ENCODE measurements at regions not wholly inside any gene's neighbourhood (a gene's known extent, or its start where the extent isn't known, plus 50 kb on each side); places are given as distances from the start of the nearest gene placed in this dataset.

DNA sequence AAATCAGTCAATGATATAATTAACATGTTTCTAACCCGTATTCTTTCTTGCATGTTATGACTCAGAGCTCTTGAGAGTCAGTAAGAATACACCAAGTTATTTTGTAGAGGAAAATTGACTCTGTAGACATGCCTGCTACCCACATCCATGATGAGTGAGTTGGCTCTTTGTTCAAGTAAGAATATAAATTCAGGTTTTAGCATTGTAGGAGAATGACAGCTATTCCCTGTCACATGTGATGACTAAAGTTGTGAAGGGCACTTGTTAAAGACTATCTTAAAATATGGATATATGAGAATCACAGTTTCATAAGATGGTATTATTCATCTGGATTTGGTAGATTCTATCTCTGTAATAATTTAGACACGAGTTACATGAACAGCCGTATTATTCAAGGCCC lies 209.1 kb downstream of the CCDC59 start:
- DNase-seq = no peak

DNA sequence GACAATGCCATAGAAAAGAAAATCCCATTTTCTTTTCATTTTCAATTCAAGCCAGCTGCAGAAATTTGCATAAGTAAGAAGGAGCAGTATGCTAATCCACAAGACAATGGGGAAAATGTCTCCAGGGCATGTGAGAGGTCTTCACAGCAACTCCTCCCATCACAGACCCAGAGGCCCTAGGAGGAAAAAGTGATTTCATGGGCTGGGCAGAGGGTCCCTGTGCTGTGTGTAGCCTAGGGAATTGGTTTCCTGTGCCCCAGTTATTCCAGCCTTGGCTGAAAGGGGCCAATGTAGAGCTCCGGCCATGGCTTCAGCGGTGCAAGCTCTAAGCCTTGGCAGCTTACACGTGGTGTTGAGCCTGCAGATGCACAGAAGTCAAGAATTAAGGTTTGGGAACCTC lies 211.4 kb downstream of the CCDC59 start:
- no peak for DNase-seq

DNA sequence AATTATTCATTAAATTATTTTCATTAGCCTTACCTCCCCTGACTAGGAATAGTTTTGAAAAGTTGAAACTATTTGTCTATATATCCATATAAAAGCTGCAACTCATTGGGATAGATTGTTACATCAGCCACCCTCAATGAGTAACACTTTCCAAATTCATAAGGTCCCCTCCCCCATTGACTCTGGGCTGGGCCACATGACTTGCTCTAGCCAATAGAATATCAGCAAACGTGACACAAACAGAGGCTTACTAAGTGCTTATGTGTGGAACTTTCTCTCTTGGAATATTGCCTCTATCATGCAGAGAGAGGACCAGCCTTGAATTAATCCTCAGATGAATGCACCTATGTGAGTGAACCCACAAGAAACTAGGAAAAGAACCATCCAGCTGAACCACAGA lies 213.7 kb downstream of the CCDC59 start:
- no peak for DNase-seq

DNA sequence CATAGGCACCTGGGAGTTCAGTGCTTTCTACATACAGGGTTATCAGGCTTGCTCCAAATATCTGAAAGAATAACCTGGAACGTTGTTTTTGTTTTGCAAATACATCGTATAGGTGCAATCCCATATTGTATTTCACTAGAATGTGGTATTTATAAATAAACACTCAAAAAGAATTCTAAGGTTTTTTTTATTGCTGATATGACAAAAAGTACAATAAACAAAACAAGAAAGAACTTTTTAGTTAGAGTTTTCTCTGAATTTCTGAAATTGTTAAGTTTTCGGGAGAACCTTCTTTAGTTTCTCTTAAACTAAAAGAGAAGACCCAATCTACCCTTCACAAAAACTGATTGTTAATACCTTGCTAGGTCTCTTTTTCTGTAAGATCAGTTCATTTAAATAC lies 225.8 kb downstream of the CCDC59 start:
- DNase-seq = no peak

DNA sequence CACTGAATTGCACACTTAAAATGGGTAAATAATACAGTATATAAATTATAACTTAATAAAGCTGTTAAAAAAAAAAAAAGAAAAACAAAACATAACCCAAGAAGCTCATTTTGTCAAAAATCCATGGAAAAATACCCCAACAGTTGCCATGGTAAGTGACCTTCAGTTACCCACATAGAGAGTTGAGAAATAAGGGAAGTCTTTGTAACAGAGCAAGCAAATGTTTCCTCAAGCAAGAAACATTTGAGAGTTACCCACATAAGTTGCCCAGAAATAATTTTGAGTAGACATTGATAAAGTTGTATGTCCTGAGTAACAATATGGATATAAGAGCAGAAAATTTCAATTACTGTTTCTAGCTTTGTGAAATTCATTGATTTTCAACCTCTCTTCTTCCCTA lies 227.4 kb downstream of the CCDC59 start:
- DNase-seq = no peak

DNA sequence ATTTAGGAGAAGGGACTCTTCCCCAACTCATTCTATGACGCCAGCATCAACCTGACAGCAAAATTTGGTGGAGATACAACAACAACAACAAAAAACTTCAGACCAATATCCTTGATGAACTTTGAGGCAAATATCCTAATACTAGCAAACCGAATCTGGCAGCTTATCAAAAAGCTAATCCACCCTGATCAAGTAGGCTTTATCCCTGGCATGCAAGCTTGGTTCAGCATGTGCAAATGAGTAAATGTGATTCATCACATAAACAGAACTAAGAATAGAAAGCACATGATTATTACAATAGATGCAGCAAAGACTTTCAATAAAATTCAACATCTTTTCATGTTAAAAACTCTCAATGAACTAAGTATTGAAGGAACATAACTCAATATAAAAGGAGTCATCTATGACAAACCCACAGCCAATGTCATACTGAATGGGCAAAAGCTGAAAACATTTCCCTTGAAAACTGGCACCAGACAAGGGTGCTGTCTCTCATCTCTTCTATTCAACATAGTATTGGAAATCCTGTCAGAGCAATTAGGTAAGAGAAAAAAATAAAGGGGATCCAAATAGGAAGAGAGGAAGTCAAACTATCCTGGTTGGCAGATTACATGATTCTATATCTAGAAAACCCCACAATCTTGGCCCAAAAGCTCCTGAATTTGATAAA lies 233.3 kb downstream of the CCDC59 start:
- DNase-seq = no peak

DNA sequence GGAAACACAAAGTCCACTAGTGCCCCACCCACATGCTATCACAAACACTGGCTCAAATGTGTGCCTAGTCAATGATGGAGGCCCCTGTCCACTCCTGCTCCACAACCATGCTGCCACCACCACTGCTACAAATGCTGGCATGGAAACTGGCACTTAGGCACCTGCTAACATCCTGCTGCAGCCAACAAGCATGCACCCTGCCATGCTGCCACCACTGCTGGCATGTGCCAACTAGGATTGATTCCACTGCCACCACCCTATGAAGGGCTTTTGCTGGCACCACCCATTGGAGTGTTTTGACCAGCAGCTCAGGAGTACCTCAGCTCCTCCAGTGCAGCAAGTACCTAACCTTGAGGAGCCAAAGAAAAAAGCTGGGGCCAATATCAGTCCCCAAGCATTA lies 236.6 kb downstream of the CCDC59 start:
- DNase-seq = no peak

DNA sequence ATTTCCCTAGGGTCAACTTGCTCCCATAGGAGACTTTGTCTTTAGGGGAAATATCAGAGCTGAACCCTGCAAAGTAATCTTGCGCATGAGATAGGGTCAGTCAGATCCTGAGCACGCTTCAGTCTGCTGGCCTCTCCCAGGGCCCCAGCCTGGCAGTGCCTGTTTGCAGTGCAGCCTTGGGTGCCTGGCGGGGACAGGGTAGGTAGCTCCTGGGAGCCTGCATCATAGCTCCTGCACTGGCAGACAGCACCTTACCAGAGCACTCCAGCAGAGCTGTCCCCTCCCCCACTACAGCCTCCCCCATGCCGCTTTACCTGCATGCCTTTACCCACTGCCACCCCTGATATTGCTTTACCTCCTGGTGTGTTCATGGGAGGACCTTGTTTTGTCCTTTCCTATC lies 237.3 kb downstream of the CCDC59 start:
- no peak for DNase-seq

DNA sequence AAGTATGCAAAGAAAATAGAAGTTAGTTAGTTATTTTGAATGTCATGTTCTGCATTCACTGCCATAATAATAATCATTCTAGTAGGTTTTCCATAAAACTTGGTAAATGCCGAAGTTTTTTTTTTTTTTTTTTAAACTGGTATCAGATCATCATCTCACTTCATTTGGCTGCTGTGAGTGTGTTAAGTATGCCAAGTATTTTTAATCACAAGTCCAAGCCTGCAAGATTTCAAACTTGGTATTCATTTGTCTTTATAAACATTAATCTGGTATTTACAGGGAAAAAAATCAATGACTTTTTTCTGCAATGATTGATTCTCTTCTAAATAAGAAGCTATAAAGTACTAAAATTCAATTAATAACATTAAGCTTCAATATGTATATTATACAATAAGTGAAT lies 248.9 kb downstream of the CCDC59 start:
- DNase-seq = no peak

DNA sequence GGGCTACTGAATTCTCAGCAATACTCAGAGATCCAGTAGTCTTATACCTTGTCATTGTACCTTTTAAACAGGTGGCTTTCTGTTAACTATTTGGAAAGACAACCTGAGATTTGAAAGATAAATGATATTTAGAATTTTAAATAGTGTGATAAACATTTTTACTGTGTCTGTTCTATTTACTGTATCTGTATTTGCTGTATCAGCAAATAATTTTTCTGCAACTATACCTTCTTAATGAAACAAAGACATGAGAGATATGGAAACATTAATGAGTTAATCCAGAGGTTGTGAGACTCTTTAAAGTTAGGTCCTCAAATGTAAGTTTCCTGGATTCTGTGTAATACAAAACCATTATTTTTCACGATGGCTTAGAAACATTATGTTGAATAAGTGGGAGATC lies 249.6 kb downstream of the CCDC59 start:
- DNase-seq = no peak

DNA sequence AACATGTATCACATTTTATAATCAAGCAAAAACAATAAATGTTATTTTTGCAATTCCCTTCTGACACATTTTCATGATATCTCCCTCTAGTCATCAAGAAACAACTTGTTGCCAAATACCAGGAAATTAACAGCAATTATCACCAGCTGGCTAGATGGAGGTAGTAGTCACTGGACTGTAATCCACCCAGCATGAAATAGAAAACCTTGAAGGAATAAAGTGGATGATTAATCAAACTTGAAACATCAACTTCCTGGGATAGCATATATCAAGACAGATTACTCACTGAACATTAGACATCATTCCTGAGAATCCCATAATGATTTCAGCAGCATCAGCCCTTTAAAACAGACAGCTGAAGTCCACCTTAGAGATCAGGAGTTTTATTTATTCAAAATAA lies 259.0 kb downstream of the CCDC59 start:
- DNase-seq = no peak

DNA sequence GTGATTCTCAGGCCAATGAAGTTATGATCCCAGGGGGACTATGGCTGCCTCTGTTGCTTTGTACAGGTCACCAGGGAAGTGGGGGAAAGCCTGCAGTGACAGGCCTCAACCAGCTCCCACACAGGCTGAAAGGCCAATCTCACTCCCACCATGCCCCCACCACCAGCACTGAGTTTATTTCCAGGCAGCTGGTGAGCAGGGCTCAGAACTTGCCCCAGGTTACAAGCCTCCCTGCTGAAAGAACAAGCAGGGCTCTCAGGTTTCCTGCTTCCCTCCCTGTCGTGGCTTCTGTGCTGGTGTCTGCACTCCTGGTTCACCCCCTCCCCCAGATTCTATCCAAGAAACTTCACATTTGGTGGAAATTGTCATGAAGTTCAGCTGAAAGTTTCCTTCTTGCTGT lies 260.3 kb downstream of the CCDC59 start:
- DNase-seq = no peak

DNA sequence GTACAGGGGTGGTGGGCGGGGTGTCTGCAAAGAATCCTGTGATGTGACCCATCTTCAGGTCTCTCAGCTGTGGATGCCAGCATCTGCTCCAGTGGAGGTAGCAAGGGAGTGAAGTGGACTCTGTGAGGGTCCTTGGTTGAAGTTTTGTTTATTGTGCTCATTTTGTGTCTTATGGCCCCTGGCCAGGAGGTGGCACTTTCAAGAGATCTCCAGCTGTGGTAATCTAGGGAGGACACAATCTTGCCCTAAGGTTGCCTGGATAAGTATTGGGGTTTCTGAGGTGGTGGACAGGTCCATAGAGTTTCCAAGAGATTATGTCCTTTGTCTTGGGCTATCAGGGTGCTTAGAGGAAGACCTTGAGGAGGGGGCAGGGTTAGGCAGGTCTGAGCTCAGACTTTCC lies 260.7 kb downstream of the CCDC59 start:
- DNase-seq = no peak

DNA sequence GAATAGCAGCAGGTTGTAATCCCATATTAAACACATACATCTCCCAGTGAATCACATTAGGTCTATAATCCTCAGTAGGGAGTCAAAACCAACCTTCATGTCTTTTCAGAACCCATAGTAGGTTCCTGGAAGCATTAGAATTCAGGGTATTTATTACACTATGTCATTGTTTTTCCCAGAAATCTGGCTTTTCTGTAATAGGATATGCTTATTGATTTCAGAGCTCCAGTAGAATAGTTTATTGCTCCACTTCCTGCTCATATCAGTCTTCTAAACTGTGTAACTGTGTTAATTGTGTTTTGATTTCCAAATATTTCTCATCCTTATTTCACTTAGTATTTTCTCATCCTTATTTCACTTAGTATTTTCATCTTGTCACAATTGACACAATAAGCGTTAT lies 268.0 kb downstream of the CCDC59 start:
- DNase-seq = no peak

DNA sequence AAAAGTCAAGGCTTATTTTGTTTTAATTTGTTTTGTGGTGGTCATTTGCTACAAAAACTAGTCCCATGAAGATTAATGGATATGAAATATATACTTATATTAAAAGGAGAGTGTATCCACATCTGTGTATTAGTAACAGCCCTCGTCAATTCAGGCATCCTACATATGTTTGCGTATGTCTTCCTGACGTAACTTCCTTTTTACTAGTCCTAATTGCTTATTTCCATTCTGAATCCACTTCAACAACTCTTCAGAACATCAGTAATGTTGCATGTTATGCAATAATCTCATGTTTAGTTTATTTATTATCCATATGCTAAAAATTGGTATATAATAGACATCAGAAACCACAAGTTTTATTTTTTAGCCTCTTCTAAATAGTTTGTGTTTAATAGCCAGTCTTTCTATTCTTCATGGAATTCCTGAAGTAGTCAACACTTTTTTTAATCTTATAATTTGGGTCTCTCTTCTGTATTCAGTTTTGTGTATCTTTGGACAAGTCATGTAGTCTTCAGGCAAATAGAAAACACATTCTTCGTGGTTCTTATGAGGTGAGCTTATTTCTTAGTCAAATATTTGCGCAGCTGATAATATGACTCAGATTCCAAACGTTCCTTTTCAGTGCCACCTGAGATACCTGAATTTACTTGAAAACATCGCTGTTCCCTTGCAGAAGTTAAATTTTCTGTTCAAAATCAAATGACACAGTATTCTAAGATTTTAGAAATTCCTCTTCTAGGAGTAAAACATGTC lies 268.6 kb downstream of the CCDC59 start:
- no peak for DNase-seq

DNA sequence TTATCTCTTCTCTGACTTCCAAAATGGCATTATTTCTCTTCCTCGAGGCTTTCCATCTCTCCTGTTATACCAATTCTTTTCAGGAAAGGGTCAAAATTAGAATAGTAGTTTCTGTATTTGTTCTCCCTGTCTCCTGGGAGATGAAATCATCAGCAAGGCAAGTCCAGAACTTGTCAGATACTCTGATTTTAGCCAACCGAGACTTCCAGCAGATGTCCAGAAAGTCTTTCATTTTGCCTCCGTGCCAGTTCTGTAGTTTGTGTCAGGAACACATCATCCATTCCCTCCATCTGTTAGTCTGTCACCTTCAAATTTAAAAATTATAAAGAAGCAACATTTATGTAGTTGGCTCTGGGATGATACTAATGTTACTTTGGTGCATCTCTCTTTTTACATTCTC lies 275.7 kb downstream of the CCDC59 start:
- DNase-seq = no peak

DNA sequence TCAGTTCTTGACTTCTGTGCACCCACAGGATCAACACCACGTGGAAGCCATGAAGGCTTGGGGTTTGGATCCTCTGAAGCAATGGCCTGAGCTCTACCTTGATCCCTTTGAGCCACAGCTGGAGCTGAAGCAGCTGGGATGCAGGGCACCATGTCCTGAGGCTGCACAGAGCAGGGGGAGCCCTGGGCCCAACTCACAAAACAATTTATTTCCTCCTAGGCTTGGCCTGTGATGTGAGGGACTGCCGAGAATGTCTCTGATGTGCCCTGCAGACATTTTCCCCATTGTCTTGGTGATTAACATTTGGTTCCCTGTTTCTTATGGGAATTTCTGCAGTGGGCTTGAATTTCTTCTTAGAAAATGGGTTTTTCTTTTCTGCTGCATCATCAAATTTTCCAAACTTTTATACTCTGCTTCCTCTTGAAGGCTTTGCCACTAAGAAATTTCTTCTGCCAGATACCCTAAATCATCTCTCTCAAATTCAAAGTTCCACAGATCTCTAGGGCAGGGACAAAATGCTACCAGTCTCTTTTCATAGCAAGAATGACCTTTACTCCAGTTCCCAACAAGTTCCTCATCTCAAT lies 288.2 kb downstream of the CCDC59 start:
- DNase-seq = no peak

DNA sequence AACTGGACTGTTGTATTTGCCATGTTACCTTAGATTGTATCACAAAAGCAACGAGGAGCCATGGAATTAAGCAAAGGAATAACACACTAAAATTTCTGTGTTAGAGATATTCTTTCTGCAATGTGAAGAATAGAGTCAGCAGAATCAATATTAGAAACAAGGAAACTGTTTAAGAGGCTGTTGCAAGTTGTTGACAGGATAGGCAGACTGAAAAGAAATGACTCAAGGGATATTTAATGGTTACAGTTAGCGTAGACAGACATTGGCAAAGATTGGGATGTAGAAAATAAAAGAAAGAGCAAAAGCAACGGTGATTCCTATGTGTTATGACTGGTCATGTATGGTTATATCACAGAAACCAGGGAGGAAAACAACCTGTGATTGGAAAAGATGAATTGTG lies 299.0 kb upstream of the PPFIA2 start:
- no peak for DNase-seq

DNA sequence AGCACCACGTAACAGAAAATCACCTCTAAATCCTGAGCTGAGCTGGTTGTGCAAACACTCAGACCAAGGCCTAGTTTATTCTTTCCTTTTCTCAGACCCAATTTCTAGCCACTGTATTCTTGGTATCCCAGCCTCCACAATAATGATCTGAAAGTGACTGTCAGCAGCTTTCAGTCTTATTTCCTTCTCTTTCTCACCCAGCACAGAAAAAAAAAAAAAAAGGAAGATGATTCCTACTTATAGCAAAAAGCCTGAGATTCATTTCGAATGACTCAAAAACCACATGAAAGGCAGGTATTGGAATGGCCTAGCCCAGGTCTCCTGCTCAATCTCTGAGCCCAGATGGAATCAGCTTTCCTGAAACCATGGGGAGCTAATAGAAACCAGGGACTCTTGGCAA lies 298.6 kb upstream of the PPFIA2 start:
- DNase-seq = no peak

DNA sequence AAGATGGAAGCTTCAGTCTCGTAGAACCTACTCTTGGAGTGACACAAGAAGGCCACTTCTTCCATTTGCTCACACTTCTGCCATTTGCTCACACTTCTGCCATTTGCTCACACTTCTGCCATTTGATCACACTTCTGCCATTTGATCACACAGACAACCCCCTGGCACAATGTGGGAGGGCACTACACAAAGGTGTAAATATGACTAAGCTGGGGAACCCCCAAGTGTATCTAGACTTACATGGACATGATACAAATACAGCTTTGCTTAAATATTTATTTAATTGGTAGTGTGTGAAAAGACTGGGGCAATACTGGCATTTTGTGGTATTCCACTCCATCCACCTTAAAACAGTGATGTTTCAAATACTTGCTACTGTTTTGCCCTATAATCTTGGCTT lies 296.2 kb upstream of the PPFIA2 start:
- DNase-seq = no peak

DNA sequence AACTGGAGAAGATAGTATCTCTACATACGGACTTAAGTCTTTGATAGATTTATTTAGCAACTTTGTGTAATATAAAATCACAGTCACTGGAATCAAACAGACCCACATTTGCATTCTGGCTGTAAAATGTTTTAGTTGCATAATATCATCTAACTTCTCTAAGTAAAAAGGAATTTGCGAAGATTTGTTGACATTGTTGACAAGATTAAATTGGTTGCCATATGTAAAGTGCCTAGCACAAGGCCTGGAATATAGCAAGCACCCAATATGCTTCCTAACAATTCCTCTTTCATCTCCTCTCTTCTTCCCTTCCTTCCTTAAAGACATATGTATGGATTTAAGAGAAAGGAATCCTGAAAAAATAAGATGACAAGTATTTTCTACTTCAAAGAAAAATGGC lies 295.4 kb upstream of the PPFIA2 start:
- no peak for DNase-seq

DNA sequence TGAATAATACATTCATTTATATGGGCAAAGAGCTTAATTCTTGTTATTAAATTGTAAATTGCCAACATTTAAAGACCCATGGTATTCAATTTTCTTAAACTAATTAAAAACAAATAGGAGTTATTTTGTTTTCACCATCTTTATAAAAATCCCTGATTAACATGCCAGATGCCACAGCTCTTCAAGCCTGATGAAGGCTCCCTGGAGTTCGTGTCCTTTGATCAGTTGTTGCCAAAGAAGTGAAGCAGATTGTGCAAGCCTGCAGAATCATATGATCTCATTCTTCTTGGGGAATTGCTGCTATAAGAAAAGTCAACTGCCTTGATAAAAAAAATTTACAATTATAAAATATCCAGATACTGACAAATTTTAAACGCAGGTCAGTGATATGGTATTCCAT lies 288.3 kb upstream of the PPFIA2 start:
- DNase-seq = no peak

DNA sequence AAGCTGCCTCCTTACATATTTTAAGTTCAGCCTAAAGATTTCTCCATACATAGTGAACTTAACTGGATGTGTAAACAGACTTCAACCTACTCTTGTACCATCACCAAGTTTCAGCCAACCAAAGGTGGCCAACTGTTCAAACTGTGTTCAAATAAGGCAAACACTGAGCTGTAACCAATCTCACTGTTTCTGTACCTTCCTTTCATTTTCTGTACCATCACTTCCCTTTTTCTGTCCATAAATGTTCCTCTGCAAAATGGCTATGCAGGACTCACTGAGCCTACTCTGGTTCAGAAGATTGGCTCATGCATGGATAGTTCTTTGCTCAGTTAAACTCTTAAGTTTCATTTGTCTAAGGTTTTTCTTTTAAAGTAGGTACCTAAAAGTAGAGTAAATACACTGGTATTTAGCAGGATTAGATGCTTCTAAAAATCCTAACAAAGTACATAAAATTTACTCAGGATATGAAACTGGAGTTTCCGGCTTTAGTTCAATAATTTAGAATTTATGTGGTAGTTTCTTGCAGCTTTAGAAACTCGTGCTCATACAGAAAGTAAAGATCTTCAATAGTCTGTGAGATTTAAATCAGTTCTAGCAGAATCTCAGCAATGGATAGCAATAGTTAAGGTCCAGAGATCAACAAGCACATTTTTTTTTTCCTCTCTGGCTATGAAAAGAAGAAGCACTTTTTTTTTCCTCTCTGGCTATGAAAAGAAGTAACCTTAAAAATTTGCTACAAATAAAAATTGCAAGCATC lies 282.0 kb upstream of the PPFIA2 start:
- no peak for DNase-seq

DNA sequence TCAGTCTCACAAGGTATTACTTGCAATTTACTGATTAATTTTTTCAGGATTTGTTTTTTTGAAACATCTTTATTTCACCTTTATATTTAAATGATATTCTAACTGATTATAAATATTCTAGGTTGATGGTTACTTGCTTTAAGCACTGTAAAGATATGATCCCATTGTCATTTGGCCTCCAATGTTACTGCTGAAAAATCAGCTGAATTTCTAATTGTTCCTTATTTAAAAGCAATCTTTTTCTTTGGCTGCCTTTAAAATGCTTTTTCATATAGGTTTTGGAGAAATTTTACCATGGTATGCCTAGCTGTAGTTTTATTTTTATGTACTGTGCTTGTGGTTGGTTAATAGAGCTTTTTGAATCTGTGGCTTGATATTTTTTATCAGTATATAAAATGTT lies 275.6 kb upstream of the PPFIA2 start:
- DNase-seq = no peak
